CD4-positive, alpha-beta T cell (primary cell): ENCODE measurements at regions not wholly inside any gene's neighbourhood (a gene's known extent, or its start where the extent isn't known, plus 50 kb on each side); places are given as distances from the start of the nearest gene placed in this dataset.

ENCODE experiments used
- ATAC-seq: fragments of 200-7000 bp; cut with Tn5 transposase; one replicate; pipeline ENCODE4 v1.10.0; 2022; ENCODE audit warnings: mild to moderate bottlenecking; ENCODE audit not compliant: poor library complexity
- CTCF ChIA-PET: fragments of 350-600 bp; sonication (Branson Sonifier 250); formaldehyde crosslinking; loops from one replicate; lab custom pipeline; 2021; ENCODE audit warnings: antibody characterized with exemption, inconsistent platforms; lab: Charles Lee
- POLR2A ChIA-PET: fragments of 350-600 bp; sonication (Branson Sonifier 250); formaldehyde crosslinking; loops from one replicate; lab custom pipeline; 2021; ENCODE audit warnings: antibody characterized with exemption, inconsistent platforms; lab: Charles Lee
- DNase-seq, 14 experiments: peaks; one replicate each; pipeline ENCODE4 v3.0.0-alpha.2; 2013 to 2020; ENCODE audit warnings: mixed read lengths in 2 of 14
- H3K27ac ChIP-seq, 2 donors: one replicate each; pipeline versions ENCODE4 v1.5.1 to v1.7.0; 2013; ENCODE audit warnings: low read length in 2 of 2, low read depth in 1 of 2, mild to moderate bottlenecking in 1 of 2
- H3K27me3 ChIP-seq, 2 experiments: 1 replicate in 1 of 2; 2 replicates in 1 of 2; pipeline versions ENCODE4 v1.6.1 to v1.7.0; 2013; ENCODE audit warnings: low read length in 2 of 2, control low read depth in 1 of 2, mild to moderate bottlenecking in 1 of 2, moderate library complexity in 1 of 2; ENCODE audit not compliant: insufficient read depth in 2 of 2, control insufficient read depth in 1 of 2
- H3K36me3 ChIP-seq: one replicate; pipeline ENCODE4 v1.6.1; 2013; ENCODE audit warnings: low read length, control low read depth; ENCODE audit not compliant: insufficient read depth
- H3K4me1 ChIP-seq: one replicate; pipeline ENCODE4 v1.6.1; 2013; ENCODE audit warnings: low read length, control low read depth; ENCODE audit not compliant: insufficient read depth
- H3K4me3 ChIP-seq: one replicate; pipeline ENCODE4 v1.5.1; 2013; ENCODE audit warnings: mild to moderate bottlenecking, low read length, moderate library complexity
- H3K9me3 ChIP-seq, 2 experiments: 1 replicate in 1 of 2; 2 replicates in 1 of 2; pipeline versions ENCODE4 v1.6.1 to v1.7.0; 2013; ENCODE audit warnings: low read length in 2 of 2, mild to moderate bottlenecking in 2 of 2, control low read depth in 1 of 2, moderate library complexity in 1 of 2; ENCODE audit not compliant: control insufficient read depth in 1 of 2, insufficient read depth in 1 of 2
- H3K27ac Mint-ChIP-seq: one replicate; pipeline ENCODE4 v1.8.0; 2020; ENCODE audit warnings: mixed read lengths
- H3K27me3 Mint-ChIP-seq: one replicate; pipeline ENCODE4 v1.8.0; 2021; ENCODE audit warnings: mixed read lengths
- H3K36me3 Mint-ChIP-seq: one replicate; pipeline ENCODE4 v1.8.0; 2021; ENCODE audit warnings: low read depth, mixed read lengths
- H3K4me1 Mint-ChIP-seq: one replicate; pipeline ENCODE4 v1.8.0; 2021; ENCODE audit warnings: low read depth, mixed read lengths
- H3K4me3 Mint-ChIP-seq: one replicate; pipeline ENCODE4 v1.8.0; 2020; ENCODE audit warnings: mild to moderate bottlenecking, mixed read lengths
- H3K9me3 Mint-ChIP-seq: one replicate; pipeline ENCODE4 v1.8.0; 2020; ENCODE audit warnings: mixed read lengths
- intact Hi-C, 2 experiments: fragments of 100-400 bp; cut with DNase I in 1 of 2; cut with micrococcal nuclease in 1 of 2; formaldehyde crosslinking; loops; one replicate each; pipeline versions ENCODE4 v1.15.1 to v1.9.0; 2023 to 2025; cut with DNase I, micrococcal nuclease
- TF ChIP-seq, protein P1 (sequence below): fragments of 200-600 bp; IDR thresholded peaks from one replicate; pipeline ENCODE4 v1.8.0; 2022; ENCODE audit warnings: antibody characterized with exemption, mild to moderate bottlenecking

DNA sequence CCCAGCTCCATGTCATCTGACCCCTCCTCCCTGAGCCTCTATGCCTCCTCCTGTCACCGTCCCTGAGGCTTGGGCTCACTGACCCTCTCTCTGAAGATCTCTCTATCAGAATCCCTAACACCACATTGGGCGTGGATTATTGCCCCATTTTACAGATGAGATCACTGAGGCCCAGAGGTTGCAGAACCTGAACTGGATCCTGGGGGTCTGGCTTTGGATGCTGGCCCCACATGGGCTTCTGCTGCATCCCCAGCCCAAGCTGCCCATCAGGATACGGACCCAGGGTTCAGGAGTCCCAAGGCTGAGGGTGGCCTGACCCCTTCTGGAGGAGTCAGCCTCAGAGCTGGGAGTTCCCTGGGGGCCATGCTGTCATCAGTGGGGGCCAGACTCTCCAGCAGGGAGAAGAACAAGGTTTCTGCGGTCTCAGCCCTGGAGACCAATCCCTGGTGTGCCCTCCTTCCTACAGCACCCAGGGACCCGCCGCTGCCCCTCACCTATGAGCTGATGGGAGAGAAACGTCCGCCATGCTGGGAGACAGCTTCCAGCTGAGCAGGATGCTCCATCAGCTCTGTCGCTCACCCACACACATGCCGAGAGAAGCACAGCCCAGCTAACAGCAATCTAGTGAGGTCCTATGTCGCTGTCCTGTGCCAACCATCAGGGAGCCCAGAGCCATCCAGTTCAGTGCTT is 273.1 kb downstream of the UACA start:
- Histone ChIP-seq H3K36me3 (no peaks in the 10 kb centered on the region), H3K9me3 (no peaks in the 10 kb centered on the region), H3K27me3 (no peaks in the 10 kb centered on the region), H3K4me3 (no peak overlapping the region), H3K27ac (no peak overlapping the region), H3K4me1 (peaks cover 80% of the 10 kb centered on the region)
- no peak for DNase-seq
- TF ChIP-seq, protein P1, sequence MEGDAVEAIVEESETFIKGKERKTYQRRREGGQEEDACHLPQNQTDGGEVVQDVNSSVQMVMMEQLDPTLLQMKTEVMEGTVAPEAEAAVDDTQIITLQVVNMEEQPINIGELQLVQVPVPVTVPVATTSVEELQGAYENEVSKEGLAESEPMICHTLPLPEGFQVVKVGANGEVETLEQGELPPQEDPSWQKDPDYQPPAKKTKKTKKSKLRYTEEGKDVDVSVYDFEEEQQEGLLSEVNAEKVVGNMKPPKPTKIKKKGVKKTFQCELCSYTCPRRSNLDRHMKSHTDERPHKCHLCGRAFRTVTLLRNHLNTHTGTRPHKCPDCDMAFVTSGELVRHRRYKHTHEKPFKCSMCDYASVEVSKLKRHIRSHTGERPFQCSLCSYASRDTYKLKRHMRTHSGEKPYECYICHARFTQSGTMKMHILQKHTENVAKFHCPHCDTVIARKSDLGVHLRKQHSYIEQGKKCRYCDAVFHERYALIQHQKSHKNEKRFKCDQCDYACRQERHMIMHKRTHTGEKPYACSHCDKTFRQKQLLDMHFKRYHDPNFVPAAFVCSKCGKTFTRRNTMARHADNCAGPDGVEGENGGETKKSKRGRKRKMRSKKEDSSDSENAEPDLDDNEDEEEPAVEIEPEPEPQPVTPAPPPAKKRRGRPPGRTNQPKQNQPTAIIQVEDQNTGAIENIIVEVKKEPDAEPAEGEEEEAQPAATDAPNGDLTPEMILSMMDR = no peak
- CTCF ChIA-PET = interaction anchor here (1.4 to 3.2 kb wide), 2 partner anchors 22 to 34 kb away, joined by 3 to 7 read pairs; no protein-coding TSS in a partner anchor
- Mint-ChIP-seq H3K4me3 (peak overlapping the region; percentile 36), H3K4me1 (peaks cover 83% of the 10 kb centered on the region), H3K36me3 (no peaks in the 10 kb centered on the region), H3K9me3 (no peaks in the 10 kb centered on the region), H3K27ac (no peak overlapping the region), H3K27me3 (no peaks in the 10 kb centered on the region)
- POLR2A ChIA-PET = interaction anchor here (1.4 to 4.8 kb wide), 2 partner anchors 14 to 393 kb away, joined by 3 to 55 read pairs; partner anchors contain the start of gene TLE3
- intact Hi-C loops = loop anchor here (5.0 kb wide), 4 partner anchors 67 to 733 kb away; partner anchors contain the start of gene TLE3 (in 2 of the 2)
- no peak for ATAC-seq

DNA sequence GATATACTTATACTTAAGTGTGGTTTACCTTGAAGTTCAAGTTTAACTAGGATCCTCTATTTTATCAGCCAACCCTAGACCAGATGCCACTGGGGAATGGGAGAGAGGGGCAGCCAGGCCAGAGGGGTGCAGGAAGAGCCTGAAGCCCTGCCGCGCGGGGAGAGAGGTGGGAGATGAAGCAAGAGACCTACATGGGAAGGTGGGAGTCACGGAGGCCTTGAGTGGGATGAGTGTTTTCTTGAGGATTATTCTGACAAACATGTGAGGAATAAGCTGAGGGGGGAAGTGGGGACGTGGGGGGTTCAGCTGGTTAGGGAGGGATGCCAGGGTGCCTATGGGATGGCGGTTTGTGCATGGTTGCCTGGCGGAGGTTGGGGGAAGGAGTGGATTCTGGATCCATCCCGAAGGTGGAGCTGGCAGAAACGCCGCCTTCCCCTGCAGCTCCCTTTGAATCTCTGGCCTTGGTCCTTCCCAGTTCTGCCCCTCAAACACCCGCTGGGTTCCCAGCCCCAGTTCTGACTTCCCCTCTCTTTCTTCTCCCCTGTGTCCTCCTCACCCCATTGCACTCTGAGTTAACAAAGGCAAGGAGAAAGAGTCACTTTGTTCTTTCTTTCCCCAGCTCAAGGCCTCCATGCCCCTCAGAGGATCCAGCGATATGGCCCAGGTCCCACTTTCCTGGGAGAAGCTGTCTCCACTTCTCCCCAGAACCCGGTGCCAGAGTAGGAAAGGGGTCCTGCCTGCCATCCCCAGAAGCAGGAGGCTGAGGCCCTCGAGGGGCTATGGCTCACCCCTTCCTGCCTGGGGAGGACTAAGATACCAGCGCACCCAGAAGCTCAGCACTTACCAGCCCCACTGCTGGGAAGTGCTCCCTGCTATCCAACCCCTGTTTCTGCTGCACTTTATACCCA is 274.2 kb downstream of the UACA start:
- intact Hi-C loops = loop anchor here (1.0 to 10.0 kb wide), 4 partner anchors 734 to 1014 kb away; no protein-coding TSS in a partner anchor
- Mint-ChIP-seq H3K36me3 (no peaks in the 10 kb centered on the region), H3K27ac (no peak overlapping the region), H3K9me3 (no peaks in the 10 kb centered on the region), H3K27me3 (no peaks in the 10 kb centered on the region), H3K4me3 (no peak overlapping the region), H3K4me1 (peaks cover 72% of the 10 kb centered on the region)
- no peaks in the 10 kb centered on the region for H3K36me3 ChIP-seq
- POLR2A ChIA-PET = interaction anchor here (0.5 to 4.8 kb wide), 5 partner anchors 15 to 1036 kb away, joined by 3 to 55 read pairs (median 3); partner anchors contain the start of gene TLE3
- no peak overlapping the region for H3K27ac ChIP-seq
- DNase-seq (no peak), ATAC-seq (no peak)
- peaks cover 0 to 2% of the 10 kb centered on the region in 2 experiments for H3K27me3 ChIP-seq
- peaks cover 69% of the 10 kb centered on the region for H3K4me1 ChIP-seq
- TF ChIP-seq, protein P1 = no peak
- H3K4me3 ChIP-seq = no peak overlapping the region
- H3K9me3 ChIP-seq = no peaks in the 10 kb centered on the region
- CTCF ChIA-PET = interaction anchor here (1.2 to 3.2 kb wide), 2 partner anchors 33 to 1027 kb away, joined by 3 to 7 read pairs; no protein-coding TSS in a partner anchor

DNA sequence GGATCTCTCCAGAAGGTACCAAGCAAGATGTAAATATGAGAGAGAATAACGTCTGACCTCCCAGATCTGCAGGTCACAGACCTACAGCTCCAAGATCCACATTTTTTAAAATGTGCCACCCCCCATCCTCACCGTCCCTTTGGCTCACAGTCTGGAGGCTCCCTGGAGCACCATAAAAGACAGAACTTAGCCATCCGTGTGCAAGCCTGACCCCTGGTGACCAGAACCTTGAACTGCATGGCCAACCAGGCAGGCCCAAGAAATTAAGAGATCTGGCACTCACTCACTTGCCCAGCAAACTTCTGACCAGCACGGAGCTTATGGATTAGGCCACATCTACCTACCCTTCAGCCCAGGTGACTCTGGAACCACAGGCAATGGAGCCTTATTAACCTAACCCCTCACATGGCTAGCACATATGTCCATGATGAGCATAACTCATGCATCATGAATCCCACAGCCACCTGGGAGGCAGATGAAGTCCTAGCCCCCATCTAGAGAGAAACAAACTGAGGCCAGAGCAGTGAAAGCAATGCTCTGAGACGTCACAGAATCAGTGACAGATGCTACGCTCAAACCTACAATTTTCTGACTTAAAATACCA is 275.3 kb downstream of the UACA start:
- intact Hi-C loops = loop anchor here (1.0 to 10.0 kb wide), 4 partner anchors 733 to 1013 kb away; no protein-coding TSS in a partner anchor
- TF ChIP-seq, protein P1 = peak; percentile 92
- no peak overlapping the region for H3K27ac Mint-ChIP-seq
- DNase-seq (peak; percentile 51 to 86 (median 67)), ATAC-seq (no peak)
- H3K4me3 Mint-ChIP-seq = no peak overlapping the region
- no peaks in the 10 kb centered on the region for H3K36me3 Mint-ChIP-seq
- peaks cover 61% of the 10 kb centered on the region for H3K4me1 Mint-ChIP-seq
- no peaks in the 10 kb centered on the region for H3K9me3 Mint-ChIP-seq
- ChIA-PET POLR2A (interaction anchor here (0.8 to 1.2 kb wide), 2 partner anchors 47 to 1035 kb away, joined by 3 to 4 read pairs; no protein-coding TSS in a partner anchor), CTCF (interaction anchor here (0.8 to 3.2 kb wide), 11 partner anchors 10 to 1026 kb away, joined by 3 to 8 read pairs (median 3); no protein-coding TSS in a partner anchor)
- peaks cover 63% of the 10 kb centered on the region for H3K4me1 ChIP-seq
- H3K27me3 ChIP-seq = peaks cover 0 to 4% of the 10 kb centered on the region in 2 experiments
- H3K36me3 ChIP-seq = no peaks in the 10 kb centered on the region
- H3K27me3 Mint-ChIP-seq = no peaks in the 10 kb centered on the region
- no peak overlapping the region for H3K4me3 ChIP-seq
- H3K27ac ChIP-seq = no peak overlapping the region
- no peaks in the 10 kb centered on the region for H3K9me3 ChIP-seq
